ENCODE measurements at regions not wholly inside any gene's neighbourhood (a gene's known extent, or its start where the extent isn't known, plus 50 kb on each side); places are given as distances from the start of the nearest gene placed in this dataset.

- DNase-seq (ENCODE audit: low spot score) (no peak), ATAC-seq (ENCODE audit: low FRiP score) (no peak)
- TF ChIP-seq, protein P1, sequence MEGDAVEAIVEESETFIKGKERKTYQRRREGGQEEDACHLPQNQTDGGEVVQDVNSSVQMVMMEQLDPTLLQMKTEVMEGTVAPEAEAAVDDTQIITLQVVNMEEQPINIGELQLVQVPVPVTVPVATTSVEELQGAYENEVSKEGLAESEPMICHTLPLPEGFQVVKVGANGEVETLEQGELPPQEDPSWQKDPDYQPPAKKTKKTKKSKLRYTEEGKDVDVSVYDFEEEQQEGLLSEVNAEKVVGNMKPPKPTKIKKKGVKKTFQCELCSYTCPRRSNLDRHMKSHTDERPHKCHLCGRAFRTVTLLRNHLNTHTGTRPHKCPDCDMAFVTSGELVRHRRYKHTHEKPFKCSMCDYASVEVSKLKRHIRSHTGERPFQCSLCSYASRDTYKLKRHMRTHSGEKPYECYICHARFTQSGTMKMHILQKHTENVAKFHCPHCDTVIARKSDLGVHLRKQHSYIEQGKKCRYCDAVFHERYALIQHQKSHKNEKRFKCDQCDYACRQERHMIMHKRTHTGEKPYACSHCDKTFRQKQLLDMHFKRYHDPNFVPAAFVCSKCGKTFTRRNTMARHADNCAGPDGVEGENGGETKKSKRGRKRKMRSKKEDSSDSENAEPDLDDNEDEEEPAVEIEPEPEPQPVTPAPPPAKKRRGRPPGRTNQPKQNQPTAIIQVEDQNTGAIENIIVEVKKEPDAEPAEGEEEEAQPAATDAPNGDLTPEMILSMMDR (IDR thresholded peaks at IDR 0.05) = no peak
Measured at GRCh38 chr21:18191139-18191538, 53.5 kb upstream of the CHODL start.

DNA sequence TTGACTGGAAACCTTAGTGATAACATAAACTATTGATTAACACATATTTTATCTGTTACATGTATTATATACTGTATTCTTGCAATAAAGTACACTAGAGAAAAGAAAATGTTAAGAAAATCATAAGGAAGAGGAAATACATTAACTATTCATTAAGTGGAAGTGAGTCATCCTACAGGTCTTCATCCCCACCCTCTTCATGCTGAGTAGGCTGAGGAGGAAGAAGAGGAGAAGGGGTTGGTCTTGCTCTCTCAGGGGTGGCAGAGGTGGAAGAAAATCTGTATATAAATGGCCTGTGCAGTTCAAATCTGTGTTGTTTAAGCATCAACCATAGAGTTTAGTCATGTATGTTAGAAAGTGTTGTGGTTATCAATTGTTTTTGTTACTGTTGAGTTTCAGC lies 66.1 kb upstream of the CHODL start:
- ATAC-seq (ENCODE audit: low FRiP score) (no peak), DNase-seq (ENCODE audit: low spot score) (no peak)
- TF ChIP-seq, protein P1 (IDR thresholded peaks at IDR 0.05) = no peak

GRCh38 chr21:18174370-18174769 lies 70.3 kb upstream of the CHODL start:
- ATAC-seq (ENCODE audit: low FRiP score) = no peak
- DNase-seq (ENCODE audit: low spot score) = no peak
- TF ChIP-seq, protein P1 (IDR thresholded peaks at IDR 0.05) = no peak

- DNase-seq (ENCODE audit: low spot score) (no peak), ATAC-seq (ENCODE audit: low FRiP score) (no peak)
- TF ChIP-seq, protein P1 (IDR thresholded peaks at IDR 0.05) = no peak
Measured at GRCh38 chr21:18170829-18171228, 73.8 kb upstream of the CHODL start.

- TF ChIP-seq, protein P1 (IDR thresholded peaks at IDR 0.05) = no peak
- no peak for DNase-seq (ENCODE audit: low spot score)
- ATAC-seq (ENCODE audit: low FRiP score) = no peak
Measured at GRCh38 chr21:18170221-18170620, 74.4 kb upstream of the CHODL start.

DNA sequence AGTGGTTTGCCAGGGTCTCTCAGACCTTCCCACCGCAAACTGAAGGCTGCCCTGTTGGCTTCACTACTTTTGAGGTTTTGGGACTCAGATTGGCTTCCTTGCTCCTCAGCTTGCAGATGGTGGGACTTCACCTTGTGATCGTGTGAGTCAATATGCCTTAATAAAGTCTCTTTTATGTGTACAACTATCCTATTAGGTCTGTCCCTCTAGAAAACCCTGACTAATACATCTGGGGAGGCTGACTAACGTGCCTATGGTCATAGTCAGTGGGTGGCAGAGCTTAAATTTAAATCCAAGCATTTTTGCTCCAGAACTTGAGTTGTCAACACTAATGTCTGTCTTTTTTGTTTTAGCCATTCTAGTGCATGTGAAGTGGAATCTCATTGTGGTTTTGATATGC lies 76.5 kb upstream of the CHODL start:
- TF ChIP-seq, protein P1 (IDR thresholded peaks at IDR 0.05) = no peak
- DNase-seq (ENCODE audit: low spot score) (no peak), ATAC-seq (ENCODE audit: low FRiP score) (no peak)

GRCh38 chr21:18164933-18165332 lies 79.7 kb upstream of the CHODL start:
- DNase-seq (ENCODE audit: low spot score) = no peak
- ATAC-seq (ENCODE audit: low FRiP score) = no peak
- TF ChIP-seq, protein P1 (IDR thresholded peaks at IDR 0.05) = no peak
